ENCODE measurements at regions not wholly inside any gene's neighbourhood (a gene's known extent, or its start where the extent isn't known, plus 50 kb on each side); places are given as distances from the start of the nearest gene placed in this dataset.

DNA sequence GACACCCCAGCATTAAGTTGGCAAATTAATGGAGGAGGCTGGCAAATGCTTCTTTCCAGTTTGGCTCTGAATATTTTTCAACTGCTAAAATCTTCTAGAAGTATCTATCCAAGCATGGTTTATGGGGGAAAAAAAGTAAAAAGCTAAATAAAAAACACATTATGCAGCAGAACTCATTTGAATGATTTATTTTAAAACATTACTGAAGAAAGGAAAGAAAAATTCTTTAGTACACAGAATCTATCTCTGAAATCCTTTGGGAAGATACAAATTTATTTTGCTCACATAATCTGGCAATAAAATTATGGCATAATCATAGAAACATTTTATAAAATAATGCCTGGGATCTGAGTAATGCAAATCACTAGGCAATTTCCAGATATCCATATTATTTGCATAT, 328.1 kb upstream of the MON1B start:
- TF ChIP-seq, protein P1, sequence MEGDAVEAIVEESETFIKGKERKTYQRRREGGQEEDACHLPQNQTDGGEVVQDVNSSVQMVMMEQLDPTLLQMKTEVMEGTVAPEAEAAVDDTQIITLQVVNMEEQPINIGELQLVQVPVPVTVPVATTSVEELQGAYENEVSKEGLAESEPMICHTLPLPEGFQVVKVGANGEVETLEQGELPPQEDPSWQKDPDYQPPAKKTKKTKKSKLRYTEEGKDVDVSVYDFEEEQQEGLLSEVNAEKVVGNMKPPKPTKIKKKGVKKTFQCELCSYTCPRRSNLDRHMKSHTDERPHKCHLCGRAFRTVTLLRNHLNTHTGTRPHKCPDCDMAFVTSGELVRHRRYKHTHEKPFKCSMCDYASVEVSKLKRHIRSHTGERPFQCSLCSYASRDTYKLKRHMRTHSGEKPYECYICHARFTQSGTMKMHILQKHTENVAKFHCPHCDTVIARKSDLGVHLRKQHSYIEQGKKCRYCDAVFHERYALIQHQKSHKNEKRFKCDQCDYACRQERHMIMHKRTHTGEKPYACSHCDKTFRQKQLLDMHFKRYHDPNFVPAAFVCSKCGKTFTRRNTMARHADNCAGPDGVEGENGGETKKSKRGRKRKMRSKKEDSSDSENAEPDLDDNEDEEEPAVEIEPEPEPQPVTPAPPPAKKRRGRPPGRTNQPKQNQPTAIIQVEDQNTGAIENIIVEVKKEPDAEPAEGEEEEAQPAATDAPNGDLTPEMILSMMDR (conservative IDR thresholded peaks at IDR 0.05; ENCODE audit: low read depth, low read length) = no peak
- TF ChIP-seq EZH2phosphoT487 (IDR thresholded peaks at IDR 0.05; ENCODE audit: borderline replicate concordance, low read length) (no peak), EZH2 (IDR thresholded peaks at IDR 0.05; ENCODE audit: low read length, unreplicated experiment) (no peak)
- POLR2A ChIA-PET (ENCODE audit: unreplicated experiment) = no interaction called here
- no peak for ATAC-seq

DNA sequence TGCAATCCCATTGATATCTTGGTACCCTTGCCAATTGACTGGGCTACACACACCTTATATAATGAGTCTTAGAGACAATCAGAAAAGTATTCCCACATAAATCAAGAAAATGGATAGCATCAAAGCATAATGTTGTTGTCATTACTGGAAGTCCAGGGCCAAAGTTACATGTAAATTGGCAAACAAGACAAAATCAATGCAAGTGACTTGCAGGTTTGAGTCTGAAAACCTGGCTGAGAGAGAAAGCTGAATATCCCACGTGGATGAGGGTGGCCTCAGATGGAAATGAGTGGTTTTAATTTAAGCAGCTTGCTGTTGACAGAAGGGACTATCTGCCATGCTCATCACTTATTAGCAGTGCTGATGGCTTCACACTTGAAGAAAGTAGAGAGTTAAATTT, 324.0 kb upstream of the MON1B start:
- Histone ChIP-seq H3K36me3 (ENCODE audit: low read depth, low read length) (no peaks in the 10 kb centered on the region), H3K9ac (ENCODE audit: low read length) (no peak overlapping the region), H3K4me3 (ENCODE audit: low read length) (no peak overlapping the region), H2AFZ (ENCODE audit: low read length) (no peak overlapping the region), H3K4me1 (ENCODE audit: insufficient read depth, low read length) (no peaks in the 10 kb centered on the region), H3F3A (ENCODE audit: low read length, unreplicated experiment) (no peaks in the 10 kb centered on the region), H3K9me2 (replicated peaks; ENCODE audit: low read length) (no peaks in the 10 kb centered on the region), H4K20me1 (ENCODE audit: low read length) (no peaks in the 10 kb centered on the region), H3K79me2 (ENCODE audit: low read length) (no peaks in the 10 kb centered on the region), H3K9me3 (ENCODE audit: low read length) (no peaks in the 10 kb centered on the region), H3K27ac (ENCODE audit: low read length) (no peak overlapping the region), H3K27me3 (ENCODE audit: low read length) (no peaks in the 10 kb centered on the region), H3K4me2 (ENCODE audit: low read length) (no peak overlapping the region)
- ChIA-PET CTCF (no interaction called here), POLR2A (ENCODE audit: unreplicated experiment) (no interaction called here)
- ATAC-seq (no peak), DNase-seq (no peak)
- TF ChIP-seq EZH2 (IDR thresholded peaks at IDR 0.05; ENCODE audit: low read length, unreplicated experiment) (no peak), EZH2phosphoT487 (IDR thresholded peaks at IDR 0.05; ENCODE audit: borderline replicate concordance, low read length) (no peak)
- TF ChIP-seq, protein P1 (conservative IDR thresholded peaks at IDR 0.05; ENCODE audit: low read depth, low read length) = no peak
- no TSS peak for BruUV-seq (replicated peaks)
- intact Hi-C loops (cut with micrococcal nuclease) = no loop called here

More for the DNA sequence above, 328.1 kb upstream of the MON1B start:
- Histone ChIP-seq H3F3A (ENCODE audit: low read length, unreplicated experiment) (no peaks in the 10 kb centered on the region), H2AFZ (ENCODE audit: low read length) (no peak overlapping the region), H4K20me1 (ENCODE audit: low read length) (no peaks in the 10 kb centered on the region), H3K4me3 (ENCODE audit: low read length) (no peak overlapping the region), H3K79me2 (ENCODE audit: low read length) (no peaks in the 10 kb centered on the region), H3K9me2 (replicated peaks; ENCODE audit: low read length) (no peaks in the 10 kb centered on the region), H3K27me3 (ENCODE audit: low read length) (peaks cover 7% of the 10 kb centered on the region; the same call in 1 of the 2 replicates), H3K4me2 (ENCODE audit: low read length) (no peak overlapping the region), H3K36me3 (ENCODE audit: low read depth, low read length) (no peaks in the 10 kb centered on the region), H3K4me1 (ENCODE audit: insufficient read depth, low read length) (no peaks in the 10 kb centered on the region), H3K27ac (ENCODE audit: low read length) (no peak overlapping the region), H3K9me3 (ENCODE audit: low read length) (no peaks in the 10 kb centered on the region), H3K9ac (ENCODE audit: low read length) (no peak overlapping the region)
- DNase-seq = no peak
- no TSS peak for BruUV-seq (replicated peaks)
- intact Hi-C loops (cut with micrococcal nuclease) = no loop called here
- CTCF ChIA-PET = no interaction called here

DNA sequence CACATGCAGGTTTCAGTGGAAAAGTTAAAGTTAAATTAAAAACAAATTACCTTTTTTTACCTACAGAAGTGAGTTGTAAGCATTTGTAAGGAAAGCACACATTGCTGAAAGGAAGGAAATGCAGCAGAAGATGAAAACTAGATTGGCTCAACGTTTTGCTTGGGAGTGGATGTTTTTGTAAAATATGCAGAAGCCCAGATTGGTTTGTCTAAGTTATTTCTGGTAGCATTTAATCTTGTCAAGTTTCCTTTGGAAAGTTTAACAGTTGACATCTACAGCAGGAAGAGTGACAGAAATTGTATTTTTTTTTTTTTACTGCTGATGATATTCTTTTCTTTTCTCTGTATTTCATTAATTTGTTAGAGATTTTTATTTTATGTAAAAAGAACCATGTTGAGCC, 315.1 kb upstream of the MON1B start:
- Histone ChIP-seq H3K4me2 (ENCODE audit: low read length) (no peak overlapping the region), H2AFZ (ENCODE audit: low read length) (no peak overlapping the region), H3K9ac (ENCODE audit: low read length) (no peak overlapping the region), H3K4me3 (ENCODE audit: low read length) (no peak overlapping the region), H3K9me2 (replicated peaks; ENCODE audit: low read length) (no peaks in the 10 kb centered on the region), H3K27ac (ENCODE audit: low read length) (no peak overlapping the region), H3K79me2 (ENCODE audit: low read length) (no peaks in the 10 kb centered on the region), H3K36me3 (ENCODE audit: low read depth, low read length) (no peaks in the 10 kb centered on the region), H3K27me3 (ENCODE audit: low read length) (peaks cover 17% of the 10 kb centered on the region), H3K9me3 (ENCODE audit: low read length) (no peaks in the 10 kb centered on the region), H4K20me1 (ENCODE audit: low read length) (no peaks in the 10 kb centered on the region), H3K4me1 (ENCODE audit: insufficient read depth, low read length) (no peaks in the 10 kb centered on the region), H3F3A (ENCODE audit: low read length, unreplicated experiment) (no peaks in the 10 kb centered on the region)
- TF ChIP-seq EZH2phosphoT487 (IDR thresholded peaks at IDR 0.05; ENCODE audit: borderline replicate concordance, low read length) = no peak
- TF ChIP-seq EZH2 (IDR thresholded peaks at IDR 0.05; ENCODE audit: low read length, unreplicated experiment) = no peak
- TF ChIP-seq, protein P1 (conservative IDR thresholded peaks at IDR 0.05; ENCODE audit: low read depth, low read length) = no peak
- DNase-seq (no peak), ATAC-seq (no peak)
- POLR2A ChIA-PET (ENCODE audit: unreplicated experiment) = no interaction called here
- intact Hi-C loops (cut with micrococcal nuclease) = no loop called here
- CTCF ChIA-PET = no interaction called here
- no TSS peak for BruUV-seq (replicated peaks)
